HG03097 (cell line): ENCODE measurements at regions not wholly inside any gene's neighbourhood (a gene's known extent, or its start where the extent isn't known, plus 50 kb on each side); places are given as distances from the start of the nearest gene placed in this dataset.

Source experiments
- ATAC-seq: cut with Tn5 transposase; IDR thresholded peaks from one replicate; pipeline ENCODE4 v1.9.1; 2021; ENCODE audit not compliant: unreplicated experiment, low FRiP score

DNA sequence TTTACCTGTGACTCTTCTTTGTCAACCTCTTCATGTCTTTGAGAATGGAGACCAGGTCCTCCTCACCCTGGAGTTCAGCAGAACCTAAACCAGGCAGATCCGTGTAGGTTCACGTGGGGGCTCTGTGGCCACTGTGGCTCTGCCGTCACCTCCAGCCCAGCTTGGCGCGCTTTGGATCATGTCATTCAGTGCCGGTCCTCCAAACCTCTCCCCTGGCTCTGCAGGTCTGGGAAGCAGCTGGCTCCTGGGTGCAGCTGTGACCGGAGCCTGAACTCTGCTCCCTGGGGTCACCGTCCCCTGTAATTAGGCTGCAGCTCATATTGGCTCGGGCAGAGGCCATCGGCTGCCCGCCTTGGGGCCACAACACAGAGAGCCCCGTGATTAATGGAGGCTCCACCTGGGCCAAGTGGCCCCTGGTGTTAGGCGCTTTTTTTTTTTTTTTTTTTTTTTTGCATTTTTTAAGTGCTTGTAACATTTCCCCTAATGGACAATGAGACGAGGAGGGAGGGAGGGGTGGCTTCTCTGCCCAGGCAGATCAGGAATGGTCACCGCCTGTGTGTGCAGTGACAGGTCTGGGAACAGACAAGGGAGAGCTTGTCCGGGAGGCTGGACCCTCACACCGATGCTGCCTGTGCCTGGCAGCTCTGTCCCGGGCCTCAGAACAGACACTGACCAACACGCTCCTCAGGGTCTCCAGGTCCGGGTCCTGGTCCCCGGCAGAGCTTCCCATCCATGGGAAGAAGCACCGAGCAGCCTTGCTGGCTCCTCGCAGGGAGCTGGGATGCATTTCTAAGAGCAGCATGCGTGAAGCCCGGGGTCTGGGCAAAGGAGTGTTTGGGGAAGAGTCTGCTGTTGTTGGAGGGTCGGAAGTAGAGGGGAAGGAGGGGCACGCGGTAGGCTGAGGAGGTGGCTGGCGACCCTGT is 247.9 kb downstream of the SEC14L1 start:
- no peak for ATAC-seq

DNA sequence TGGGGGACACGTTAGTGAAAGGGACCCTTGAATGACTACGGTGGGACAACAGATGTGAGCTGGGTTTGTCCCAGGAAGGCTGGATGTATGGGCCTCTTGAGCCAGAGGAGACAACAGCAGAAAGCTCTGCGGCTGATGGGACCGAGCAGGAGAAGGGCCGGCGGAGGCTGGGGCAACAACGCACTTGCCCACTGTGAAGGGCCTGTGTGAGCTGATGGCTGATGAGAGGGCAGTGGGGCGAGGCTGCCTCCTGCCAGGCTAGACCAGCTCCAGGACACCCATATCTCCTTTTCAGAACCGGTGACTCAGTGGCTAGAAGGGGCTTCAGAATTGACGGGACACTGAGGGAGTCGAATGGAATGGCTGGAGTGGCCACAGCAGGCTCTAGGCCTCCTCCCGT is 250.1 kb downstream of the SEC14L1 start:
- ATAC-seq, result no peak

DNA sequence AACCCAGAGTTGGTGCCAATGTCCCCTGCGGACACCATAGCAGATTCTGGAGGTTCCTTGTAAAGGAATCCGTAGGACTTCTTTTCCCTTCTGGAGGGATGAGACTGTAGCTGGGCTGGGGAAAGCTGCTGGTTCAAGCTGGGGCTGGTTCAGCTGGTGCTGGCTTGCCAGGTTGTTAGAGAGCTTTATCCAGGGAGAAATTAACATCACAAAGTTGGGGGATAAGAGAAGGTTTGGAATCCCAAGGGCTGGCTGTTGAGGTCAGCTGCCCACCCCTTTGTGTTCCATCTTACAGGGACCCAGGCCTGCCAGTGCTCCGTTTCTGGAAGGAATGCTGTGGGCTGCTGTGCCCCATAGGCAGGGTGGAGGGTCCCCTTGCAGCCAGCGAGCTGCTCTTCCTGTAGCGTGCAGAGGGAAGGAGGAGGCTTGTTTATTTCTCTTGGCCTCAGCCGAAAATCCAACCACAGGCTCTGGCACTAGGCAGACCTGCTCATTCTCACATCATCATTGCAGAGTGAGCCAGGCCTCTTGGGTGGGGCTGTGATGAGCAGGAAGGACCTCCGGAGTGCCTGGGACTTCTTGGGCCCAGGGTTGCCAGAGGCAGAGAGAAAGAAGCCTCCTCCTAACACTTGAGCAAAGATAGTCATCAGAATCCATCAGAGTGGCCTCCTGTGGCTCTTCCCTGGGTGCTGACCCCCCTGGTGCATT is 251.1 kb downstream of the SEC14L1 start:
- ATAC-seq, result no peak

DNA sequence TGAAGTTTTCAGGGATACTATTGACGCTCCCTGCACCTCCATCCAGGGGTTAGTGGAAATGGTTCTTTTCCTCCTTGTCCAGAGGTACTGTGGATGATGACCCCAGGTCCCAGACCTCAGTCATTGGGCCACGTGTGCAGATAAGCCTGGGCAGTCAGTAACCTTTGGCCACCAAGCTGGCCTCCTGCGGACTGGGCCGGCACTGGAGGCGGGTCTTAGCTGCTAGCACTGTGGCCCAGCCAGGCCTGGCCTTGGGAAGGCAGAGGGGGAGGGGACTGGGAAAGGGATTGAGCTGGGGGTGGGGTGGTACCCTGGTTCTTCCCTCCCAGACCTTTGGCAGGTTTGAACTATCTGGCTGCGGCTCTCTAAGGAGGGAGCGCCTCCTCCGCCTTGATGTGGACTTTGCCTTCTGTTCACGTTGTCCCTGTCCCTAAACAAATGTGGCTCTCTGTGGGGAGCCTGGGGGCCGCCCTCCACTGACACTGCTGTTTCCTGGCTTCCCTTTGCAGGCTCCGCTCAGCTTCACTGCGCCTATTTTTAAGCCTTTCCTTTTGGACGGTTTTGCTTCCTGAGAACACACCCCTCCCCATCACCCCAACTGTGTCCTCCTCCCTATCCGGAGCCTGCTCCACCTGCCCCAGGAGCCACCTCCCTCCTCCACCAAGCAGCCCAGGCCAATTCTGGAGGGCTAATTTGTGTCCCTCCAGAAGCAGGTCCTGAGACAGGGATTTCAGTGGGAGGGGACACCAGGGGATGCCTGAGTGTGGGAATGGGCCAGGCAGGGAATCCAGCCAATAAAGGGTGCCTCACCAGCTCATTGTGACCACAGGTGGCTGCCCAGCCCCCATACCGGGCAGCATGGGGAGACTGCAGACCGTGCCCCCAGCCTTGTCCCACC is 251.9 kb downstream of the SEC14L1 start:
- ATAC-seq, result no peak

DNA sequence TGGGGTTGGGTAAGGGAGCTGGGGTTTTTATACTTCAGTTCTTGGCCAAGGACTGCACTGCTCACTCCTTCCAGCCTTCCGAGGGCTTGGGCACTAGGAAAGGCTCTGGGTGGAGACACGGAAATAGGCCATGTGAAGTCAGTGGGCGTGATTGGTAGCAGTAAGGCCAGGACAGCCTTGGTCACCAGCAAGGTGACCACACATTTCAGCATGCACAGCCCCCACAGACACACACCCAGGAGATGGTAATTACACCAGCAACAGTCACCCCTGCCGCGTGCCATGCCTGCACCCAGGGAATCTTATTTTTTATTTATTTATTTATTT is 252.5 kb downstream of the SEC14L1 start:
- ATAC-seq, result no peak

DNA sequence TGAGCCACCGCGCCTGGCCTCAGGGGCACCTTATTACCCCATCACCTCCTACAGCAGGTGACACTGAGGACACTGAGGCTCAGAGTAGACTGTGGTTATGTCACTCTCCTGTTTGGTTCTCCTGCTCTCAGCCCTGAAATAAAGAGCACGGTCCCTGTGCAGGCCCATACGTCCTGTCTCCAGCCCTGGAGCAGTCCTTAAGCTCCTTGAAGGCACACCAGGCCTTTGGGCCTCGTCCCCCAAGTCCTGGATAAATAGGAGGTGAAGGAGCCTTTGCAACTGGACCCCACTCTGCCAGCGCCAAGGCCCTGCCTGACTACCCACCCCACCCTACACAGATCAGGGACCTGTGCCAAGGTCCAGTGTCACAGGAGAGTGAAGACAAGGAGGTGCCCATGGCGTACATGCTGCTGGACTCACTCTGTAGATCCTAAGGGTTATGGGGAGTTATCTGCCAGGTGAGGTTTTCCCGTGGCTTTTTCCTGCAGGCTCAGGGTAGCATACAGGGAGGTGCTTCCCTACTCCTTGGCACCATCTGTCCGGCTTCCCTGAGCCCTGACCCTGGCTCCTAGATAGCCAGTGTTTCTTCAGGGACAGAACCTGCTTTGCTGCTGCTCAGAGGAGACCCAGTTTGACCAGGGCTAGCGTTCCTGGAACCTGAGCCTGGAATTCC is 253.2 kb downstream of the SEC14L1 start:
- no peak for ATAC-seq

DNA sequence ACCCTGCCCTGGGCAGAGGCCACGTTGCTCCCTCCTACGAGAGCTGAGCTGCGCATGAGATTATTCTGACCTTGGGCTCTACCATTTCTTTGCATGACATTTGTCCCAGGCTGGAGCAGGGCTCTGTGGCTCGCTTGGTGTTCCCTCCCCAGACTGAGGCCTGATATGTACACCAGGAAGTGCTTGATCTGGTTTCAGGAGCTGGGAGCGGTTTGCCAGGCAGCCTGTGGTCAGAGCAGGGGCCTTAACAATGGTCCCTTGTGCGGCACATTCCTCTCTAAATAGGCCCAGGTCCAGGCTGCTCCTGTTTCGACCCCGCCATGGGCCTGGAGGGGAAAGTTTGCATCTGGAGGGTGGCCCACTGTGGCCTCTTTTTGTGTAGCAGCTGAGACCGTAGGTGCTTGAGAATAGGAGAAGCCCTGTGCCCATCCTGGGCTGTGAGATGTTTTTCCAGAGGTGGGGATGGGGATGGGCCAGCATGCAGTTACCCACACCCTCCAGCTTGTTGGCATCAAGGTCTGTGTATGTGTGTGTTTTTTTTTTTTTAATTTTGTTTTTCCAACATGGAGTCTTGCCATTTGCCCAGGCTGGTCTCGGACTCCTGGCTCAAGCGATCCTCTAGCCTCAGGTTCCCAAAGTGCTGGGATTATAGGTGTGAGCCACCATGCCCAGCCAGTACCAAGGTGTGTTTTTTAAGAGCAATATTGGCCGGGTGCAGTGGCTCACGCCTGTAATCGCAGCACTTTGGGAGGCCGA is 253.9 kb downstream of the SEC14L1 start:
- no peak for ATAC-seq

DNA sequence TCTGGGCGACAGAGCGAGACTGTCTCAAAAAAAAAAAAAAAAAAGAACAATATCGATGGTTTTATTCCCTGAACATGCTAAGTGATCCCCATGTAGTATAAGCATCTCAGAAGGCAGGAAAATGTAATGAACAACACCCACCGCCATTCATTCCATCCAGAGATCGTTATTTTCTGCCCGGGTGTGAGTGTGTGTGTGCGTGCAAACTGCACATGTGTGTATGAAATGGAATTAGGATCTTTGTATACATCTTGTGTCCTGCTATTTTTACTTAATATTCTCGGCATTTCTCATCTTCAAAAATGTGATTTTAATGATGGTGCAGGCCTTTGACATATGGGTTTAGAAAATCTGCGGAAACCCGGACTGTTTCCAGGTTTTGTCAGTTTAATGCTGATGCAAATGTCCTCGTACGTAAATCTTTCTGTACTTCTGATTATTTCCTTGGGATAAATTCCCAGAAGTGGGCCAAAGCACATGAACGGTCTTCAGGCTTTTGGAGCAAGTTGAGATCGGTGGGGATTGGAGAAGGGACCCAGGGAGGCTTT is 254.8 kb downstream of the SEC14L1 start:
- ATAC-seq, result no peak

DNA sequence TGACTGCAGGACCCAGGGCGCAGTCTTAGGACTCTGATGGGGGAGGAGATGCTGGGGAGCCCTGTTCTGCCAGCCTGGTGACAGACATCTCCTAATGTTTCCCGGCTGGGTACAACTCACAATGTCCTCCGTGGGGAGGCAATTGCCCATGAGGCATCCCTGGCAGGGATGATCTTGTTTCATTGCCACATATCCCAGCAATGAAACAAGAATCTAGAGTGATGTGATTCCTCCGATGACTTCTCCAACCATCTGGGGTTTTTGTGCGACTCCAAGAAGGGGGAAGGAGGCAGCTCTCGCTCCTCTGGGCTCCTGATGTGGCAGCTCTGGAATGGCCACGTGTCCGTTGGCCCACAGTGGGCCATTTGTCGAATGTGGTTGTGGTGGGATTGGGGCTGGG is 255.8 kb downstream of the SEC14L1 start:
- ATAC-seq, result no peak

DNA sequence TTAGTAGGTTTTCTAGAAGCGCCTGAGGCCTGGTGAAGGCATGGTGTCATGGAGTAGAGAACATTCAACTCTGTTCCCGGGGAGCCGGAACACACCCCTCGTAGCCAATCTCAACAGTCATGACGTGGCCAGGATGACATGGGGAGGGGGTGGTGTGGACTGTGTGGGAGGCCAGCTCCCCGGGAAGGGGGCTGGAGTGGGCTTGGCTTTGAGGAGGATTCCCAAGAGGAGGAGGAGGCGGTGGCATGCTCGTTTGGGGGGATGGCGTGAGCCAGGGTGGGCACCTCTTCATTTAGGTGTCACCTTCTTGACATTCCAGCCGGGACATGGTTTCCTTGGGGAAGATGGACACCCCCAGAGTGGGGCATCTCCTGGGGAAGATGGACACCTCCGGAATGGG is 257.5 kb downstream of the SEC14L1 start:
- ATAC-seq, result no peak

DNA sequence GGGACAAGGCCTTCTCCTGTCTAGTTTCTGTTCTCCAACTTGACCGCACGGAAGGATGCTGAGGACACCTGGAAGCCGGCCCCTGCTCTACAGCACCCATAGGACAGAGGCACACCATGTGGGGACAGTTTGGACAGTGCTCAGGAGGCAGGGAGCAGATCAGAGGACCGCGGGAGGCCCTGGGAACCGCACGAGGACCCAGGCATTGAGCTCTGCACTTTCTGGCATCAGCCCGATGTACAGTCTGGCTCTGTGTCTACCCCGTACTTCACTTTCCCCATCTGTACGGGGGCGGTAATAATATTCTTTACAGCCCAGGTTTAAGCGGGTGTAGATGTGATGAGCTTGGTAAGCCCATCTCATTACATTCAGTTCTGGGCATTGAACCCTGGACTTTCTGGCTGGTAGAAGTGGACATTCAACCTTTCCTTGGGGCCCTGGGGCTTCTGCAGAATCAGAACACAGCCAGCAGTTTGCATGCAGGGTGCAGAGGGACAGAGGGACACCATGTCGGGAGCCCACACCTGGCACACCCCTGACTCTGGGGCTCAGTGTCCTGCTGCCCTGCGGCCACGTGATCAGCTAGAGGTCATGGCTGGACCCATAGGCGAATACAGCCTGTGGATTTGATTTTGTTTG is 258.7 kb downstream of the SEC14L1 start:
- no peak for ATAC-seq

DNA sequence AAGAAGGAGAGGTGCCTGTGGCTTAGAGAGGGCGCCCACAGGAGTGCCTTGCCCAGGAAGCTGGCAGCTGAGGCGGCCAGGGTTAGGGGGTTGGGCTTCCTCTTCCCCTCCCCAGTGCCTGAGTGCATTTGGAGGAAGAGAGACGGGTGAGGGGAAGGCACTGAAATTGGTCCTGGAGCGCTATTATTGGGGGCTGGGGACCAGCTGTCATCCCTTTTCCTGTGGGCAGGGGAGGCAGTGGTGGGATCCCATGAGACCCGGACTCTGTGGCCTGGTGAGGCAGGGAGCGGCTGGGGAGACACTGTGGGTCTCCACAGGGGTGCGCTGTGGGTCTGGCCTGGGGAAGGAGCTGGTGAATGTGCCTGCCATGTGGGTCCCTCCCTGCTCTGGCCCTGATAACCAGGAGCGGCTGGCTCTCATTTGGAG is 259.7 kb downstream of the SEC14L1 start:
- no peak for ATAC-seq

DNA sequence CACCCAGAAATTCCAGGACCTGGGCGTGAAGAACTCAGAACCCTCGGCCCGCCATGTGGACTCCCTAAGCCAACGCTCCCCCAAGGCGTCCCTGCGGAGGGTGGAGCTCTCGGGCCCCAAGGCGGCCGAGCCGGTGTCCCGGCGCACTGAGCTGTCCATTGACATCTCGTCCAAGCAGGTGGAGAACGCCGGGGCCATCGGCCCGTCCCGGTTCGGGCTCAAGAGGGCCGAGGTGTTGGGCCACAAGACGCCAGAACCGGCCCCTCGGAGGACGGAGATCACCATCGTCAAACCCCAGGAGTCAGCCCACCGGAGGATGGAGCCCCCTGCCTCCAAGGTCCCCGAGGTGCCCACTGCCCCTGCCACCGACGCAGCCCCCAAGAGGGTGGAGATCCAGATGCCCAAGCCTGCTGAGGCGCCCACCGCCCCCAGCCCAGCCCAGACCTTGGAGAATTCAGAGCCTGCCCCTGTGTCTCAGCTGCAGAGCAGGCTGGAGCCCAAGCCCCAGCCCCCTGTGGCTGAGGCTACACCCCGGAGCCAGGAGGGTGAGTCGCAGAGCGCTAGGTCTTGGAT is 261.5 kb downstream of the SEC14L1 start:
- ATAC-seq, result no peak

DNA sequence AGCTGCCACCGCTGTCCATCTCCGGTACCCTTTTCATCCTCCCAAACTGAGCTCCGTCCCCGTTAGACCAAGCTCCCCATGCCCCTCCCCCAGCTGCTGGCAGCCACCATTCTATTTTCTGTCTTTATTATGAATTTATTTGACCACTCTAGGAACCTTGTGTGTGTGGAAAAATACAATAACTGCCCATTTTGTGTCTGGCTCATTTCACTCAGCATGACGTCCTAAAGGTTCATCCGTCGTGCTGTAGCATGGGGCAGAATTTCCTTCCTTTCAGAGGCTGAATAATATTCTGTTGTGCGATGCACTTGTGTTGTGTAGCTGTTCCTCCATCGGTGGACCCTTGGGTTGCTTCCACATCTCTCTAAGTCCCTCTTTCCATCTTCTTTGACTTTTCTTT is 263.1 kb downstream of the SEC14L1 start:
- no peak for ATAC-seq

DNA sequence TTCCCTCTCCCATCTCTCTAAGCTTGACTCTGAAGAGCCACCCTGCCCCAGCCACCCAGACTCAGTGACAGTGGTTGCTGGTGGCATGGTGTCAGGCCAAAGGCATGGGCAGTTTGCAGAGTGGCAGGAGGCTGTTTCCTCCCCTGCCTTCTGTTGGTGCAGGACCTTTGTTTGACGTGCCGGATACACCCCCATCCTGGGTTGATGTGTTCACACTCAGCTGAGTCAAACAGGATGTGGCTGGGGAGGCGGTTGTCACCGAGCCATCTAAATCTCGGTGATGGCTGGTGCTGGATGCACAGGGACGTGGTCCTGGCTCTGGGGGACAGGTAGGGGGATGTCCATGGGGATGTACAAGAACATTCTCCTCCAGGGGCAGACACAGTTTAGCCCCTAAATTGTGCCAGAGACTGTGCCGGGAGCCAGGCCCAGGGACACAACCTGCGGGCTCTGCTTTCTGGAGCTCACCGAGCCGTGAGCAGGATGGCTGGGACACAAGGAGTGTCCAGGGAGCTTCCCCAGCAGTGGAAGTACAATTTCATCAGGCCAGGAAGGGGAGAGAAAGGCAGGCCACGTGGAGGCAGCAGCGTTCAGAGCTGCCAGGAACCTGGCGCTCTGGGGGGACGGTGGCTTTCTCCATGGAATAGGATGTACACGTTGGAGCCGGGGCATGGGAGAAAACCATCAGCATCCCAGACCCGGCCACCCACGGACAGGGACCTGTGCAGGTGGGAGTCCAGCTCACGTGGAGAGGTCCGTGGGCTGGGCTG is 264.2 kb downstream of the SEC14L1 start:
- no peak for ATAC-seq

DNA sequence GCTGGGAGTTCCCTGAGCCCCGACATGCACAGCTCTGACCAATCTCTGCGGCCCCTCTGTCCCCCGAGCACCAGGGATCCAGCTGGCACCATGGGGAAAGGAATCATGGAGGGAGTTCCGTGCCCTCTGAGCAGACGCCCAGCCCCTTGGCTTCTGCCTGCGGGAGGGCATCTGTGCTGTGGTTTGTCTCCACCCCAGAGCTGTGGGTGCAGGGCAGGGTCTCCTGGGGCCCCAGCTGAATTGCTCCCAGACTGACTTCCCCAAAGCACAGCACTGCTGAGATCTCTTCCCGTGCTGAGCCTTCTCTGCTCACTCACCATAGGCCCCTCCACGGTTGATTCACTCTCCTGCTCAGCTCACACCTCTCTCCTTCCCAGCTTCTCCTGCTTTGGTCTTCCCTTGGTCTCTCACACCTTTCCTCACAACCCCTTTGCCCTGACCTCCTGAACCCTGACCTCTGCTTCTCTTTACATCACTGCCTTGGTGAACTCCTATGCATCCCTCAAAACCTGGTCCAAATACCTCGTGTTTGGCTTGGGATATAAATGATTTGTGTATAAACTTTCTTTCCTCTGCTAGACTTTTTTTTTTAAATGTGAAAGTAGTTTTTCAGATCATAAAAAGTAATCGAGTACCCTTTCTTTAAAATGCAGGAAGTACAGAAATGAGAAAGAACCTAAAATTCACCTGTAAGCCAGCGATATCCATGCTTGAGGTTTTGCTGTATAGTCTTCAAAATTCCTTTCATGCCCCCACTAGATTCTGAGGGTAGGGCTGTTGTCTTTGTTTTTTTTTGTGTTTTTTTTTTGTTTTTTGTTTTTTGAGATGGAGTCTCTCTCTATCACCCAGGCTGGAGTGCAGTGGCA is 265.3 kb downstream of the SEC14L1 start:
- ATAC-seq, result no peak
